Stimulated activated CD8-positive, alpha-beta memory T cell treated with anti-CD3 and anti-CD28 coated beads, Interleukin-4, amount 100 ng/mL, for 48 hours (primary cell): ENCODE measurements at regions not wholly inside any gene's neighbourhood (a gene's known extent, or its start where the extent isn't known, plus 50 kb on each side); places are given as distances from the start of the nearest gene placed in this dataset.

Source experiments
- DNase-seq: peaks from one replicate; pipeline ENCODE4 v3.0.0-alpha.2; 2020

DNA sequence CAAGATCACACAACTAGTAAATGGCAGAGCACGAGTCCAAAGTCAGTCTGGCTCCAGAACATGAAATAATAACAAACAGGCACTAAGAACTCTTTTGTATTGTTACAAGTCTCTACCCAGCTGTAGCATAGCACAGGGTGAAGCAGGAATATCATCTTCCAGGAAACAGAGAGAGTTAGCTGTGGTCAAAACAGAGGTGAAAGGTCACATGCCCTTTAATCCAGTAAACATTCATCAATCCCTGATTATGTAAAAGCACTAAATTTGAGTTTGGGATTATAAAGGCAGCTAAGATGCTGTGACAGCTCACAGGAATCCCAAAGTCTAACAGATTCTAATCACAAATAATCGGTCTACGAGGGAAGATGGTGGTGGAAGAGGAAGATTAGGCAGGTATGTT, 133.0 kb upstream of the ASTN2 start:
- no peak for DNase-seq

DNA sequence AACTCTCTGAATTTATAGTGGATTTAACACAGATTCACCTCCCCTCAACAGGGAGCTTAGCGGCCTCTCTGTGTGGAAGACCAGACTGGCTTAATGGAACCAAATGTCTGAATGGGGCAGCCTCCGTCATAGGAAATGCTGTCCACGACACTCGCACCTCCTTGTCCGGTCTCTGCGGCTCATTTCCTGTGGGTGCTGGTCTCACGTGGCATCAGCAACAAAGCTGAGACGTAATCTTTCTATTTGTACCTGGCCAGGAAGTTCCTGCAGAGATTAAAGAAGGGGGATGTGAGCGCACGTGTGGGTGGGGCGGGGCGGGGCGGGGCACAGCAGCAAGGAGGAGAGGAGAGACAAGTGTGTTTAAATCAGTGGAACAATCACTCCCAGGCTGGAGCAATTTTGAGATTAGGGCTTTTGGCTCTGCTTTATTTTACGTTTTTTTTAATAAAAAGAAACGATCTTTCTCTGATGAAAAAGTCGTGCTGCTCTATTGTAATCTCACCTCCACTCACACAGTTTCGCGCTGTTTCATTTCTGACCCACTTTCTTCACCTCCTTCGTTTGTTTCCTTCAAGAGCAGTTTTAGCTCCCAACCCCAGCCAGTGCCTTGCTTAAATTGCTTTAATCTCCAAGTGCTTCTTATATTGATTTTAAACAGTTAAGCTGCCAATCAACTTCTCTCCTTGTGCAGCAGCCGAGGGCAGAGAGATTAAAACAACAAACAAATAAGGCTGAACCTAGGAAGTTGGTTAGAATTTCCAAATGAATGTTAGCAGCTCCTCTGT, 132.2 kb upstream of the ASTN2 start:
- peak; percentile 23 for DNase-seq

DNA sequence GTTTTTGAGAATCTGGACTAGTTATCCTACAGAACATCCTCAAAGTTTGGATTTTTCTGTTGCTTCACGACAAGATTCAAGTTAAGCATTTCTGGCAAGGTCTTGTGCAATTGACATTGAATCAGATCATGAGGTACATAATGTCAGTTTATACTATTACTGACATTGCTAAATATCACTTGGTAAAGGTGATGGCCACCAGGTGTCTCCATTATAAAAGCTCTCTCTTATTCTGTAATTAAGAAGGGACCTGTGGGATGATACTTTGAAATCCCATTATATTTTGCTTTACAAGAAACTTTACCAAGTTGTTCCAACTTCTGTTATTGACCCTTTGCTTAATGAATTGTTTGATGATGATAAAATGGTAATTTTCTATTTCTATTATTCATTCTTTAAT, 131.0 kb upstream of the ASTN2 start:
- no peak for DNase-seq

DNA sequence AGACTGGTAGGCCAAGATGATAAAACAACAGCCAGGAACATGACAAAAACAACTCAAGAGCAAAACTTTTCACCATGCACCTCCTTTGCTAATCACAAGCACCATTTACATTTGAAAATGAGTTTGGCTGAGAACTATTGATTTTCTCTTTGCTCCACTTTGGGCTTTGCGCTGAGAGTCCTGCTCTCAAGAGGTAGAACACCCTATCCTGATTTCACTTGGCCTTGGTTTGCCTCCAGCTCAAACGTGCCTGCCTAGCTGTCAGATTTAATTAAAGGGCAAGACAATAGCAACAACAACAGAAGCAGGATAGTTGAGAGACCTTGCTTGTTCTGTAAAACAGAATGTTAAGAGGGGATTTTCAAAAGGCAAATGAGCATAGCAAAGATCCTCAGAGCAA, 128.2 kb upstream of the ASTN2 start:
- no peak for DNase-seq

DNA sequence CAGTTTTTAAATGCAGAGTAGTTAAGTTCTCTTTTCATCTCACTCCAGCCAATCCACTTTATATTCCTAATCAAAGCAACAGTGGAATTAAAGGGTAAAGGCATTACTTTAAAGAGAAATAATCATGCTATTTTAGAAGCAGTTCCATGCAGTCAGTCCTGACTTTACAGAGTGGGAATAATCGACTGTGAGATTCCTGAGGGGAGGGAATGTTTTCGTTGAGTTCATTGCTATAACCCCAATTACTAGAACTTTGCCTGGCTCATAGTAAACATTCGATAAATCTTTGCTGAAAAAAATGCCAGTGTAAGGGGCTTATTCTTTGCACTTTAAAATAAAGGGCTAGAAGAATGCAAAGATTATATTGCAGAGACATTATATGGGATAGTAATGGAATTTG, 127.2 kb upstream of the ASTN2 start:
- DNase-seq, result no peak

DNA sequence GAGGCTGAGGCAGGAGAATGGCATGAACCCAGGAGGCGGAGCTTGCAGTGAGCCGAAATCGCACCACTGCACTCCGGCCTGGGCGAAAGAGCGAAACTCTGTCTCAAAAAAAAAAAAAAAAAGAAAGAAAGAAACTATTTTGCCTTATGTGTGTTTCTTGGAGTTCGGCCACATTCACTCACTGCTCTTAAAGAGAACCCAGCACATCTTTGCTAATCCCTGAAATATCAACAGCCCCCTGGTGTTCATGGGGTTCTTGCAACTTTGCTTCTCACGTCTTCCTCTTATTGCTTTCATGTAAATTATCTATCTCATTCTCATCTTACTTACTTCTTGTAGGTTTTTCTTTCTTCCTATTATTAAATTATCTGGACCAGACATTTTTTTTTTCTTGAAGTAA, 126.3 kb upstream of the ASTN2 start:
- no peak for DNase-seq

DNA sequence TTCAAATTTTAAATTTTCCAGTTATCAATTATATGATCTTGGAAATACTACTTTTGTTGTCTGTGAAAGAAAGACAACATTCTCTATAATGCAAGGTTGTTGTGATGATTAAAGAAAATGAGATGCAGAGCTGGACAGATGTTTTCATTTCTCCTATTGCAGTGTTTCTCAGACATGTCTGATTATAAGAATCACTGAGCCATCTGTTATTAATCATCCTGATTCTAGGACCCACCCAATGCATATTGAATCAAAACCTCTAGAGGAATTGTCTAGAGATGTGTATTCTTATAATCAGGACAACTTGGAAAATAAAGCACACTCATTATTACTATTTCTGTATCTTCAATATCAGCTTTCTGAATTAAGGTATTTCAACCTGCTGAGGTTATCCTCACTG, 121.1 kb upstream of the ASTN2 start:
- no peak for DNase-seq

DNA sequence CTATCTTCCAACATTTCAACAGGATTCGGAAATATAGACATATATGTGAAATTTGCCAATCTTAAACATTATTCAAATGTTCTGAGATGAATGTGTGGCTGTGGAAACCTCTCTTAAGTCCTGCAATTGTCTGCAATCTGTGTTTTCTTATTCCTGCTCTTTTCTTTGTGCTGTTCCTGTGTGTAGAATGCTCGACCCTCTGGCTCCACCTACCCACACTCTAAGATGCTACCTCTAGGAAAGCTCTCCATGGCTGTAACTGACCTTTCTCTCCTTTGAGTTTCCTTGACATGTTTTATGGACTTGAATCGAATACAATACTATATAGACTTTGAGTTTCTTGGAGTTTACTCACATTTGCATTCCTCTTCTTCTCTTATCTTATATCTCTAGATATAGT, 120.6 kb upstream of the ASTN2 start:
- no peak for DNase-seq

DNA sequence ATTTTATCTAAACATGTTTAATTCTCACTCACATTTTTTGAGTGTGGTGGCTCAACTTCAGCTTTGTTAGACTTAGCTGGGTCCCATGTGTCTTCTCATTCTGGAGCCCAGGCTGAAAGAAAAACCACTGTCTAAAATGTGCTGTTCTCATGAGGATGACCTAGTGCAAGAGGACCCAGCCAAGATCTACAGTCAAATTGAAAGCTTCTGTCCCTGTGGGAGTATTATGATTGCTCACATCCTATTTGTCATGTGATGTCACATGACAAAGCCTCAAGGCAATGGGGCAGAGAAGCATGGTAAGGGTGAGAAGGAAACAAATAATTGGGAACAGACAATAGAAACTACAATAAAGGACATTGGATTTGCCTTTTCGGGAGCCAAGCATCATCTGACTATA, 113.4 kb upstream of the ASTN2 start:
- DNase-seq, result no peak

DNA sequence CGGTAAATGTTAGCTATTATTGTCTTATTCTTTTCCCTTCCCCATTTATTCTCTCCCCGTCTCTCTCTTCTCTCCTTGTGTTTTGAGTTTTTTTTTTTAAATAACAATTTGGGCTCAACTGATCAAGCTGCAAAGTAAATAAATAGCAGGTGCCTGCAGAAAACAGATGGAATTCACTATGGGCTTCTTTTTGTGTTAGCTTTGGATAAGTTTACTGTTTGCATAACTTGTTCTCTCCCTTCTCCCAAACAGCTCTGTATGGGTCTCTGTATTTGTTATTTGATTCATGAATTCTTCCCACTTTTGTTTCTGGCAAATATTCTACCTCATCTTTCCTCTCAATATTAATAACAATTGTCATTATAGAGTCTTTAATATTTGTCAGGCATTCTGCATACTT, 111.8 kb upstream of the ASTN2 start:
- no peak for DNase-seq

DNA sequence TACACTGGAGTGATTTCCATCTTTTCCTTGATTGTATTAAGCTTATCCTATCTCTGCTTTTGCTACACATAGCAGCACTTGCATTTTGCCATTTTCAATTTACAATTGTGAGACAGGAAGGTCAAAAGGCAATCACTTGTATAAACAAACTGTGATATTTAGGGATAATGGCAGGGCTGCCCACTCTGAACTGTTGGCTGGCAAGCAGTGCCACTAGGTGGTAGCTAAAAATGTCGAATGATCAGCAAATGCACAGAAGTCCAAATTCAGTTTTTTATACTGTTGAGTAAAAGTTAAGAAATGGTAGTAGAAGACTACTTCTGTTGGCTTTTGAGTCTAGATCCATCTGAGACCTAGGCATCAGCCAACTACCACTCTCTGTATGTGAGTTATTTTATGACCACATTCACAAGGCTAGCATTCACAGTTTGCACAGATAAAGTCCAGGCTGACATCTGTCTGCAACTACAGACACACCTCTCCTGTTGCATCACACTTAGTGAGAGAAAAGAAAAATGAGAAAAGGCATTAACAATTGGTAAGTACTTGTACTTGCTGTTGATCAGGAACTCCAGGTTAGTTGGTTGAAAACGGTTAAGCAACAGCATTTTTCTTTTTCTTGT, 108.8 kb upstream of the ASTN2 start:
- DNase-seq, result no peak

DNA sequence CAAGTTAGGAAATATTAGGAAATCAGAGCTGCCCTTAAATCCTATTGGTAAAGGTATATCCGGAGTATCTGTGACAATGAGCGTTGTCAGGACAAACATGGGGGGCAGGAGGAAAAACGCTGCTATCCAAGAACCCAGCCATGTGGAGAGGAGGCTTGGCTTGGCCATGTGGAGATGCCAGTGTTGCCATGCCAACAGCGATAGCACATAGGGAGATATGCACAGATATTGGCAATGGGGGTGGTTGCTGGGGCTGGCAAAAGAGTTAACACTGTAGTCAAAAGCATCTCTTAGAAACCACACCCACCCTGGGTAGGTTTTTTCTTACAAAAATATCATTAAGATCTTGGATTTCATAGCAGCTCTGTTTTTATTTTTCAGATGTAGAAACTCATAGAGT, 106.4 kb upstream of the ASTN2 start:
- no peak for DNase-seq

DNA sequence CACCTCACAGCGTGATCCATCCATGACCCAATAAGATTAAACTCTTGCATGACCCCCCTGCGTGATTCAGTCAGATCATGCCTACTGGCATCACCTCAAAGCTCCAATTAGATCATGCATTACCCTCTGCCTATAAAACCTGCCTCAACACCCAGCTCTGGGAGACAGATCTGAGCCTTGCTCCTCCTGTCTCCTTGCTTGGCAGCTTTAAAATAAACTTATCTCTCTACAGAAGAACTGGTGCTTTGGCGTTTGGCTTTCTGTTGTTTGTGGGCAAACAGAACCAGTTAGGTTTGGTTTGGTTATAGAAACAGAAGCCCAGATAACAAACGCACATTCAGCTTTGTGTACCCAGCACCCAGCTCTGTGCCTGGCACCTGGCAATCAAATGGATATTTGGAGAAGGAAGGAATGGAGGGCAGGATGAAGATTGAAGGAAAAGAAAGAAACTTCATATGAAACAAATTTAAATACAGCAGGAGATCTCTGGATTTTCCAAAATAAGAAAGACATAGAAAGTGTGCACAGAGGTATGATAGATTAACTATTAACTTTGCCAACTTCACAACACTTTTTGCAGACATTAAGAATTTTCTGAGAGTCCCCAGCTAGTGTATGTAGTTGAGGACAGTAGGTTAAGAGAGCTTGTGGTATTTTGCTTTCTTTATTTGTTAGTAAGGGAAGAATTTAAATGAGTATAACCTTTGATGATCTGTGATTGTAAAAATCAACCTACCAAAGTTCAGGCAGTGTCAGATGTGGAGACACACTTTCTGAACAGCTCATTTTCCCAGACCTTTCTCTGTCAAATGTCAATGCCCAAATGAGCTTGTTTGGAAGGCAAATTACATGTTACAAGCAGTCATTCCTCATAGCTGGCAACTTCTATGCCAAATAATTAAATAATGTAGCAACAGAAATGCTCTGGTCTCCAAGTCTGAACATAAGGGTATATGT, 102.1 kb upstream of the ASTN2 start:
- no peak for DNase-seq

DNA sequence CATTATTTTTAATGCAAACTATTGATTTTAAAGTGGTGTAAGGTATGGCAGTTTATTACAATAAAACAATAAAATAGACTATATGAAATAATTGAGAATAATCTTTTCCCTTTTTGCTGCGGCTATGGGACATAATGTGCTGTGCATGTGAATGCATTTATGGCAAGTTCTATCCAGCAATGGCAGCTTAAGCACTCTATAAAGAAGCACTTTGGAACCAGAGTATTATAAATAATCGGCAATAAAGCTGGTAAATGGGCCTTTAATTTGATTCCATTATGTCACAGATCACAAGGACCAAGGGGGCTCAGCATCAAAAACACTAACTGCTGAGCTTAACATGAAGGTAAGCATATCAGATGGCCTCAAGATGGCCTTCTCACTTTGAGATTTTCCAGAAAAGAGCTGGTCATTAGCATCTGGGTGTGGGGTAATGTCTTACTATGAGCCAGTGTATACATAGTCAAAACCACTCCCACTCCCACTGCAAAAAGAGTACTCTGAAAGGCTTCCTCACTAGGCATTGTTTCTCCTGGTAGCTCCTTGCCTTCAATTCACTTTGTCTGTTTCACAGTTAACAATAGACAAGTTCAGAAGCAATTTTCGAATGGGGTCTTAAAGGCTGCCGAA, 97.1 kb upstream of the ASTN2 start:
- no peak for DNase-seq

DNA sequence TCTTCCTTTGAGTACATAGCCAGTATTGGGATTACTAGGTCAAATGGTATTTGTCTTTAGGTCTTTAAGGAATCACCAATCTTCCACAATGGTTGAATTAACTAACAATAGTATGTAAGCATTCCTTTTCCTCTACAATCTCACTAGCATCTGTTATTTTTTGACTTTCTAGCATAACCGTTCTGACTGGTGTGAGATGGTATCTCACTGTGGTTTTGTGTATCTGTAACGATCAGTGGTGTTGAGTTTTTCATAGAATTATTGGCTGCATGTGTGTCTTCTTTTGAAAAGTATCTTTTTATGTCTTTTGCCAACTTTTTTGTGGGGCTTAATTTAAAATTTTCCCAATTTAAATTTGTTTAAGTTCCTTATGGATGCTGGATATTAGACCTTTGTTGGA, 81.5 kb upstream of the ASTN2 start:
- DNase-seq, result no peak

DNA sequence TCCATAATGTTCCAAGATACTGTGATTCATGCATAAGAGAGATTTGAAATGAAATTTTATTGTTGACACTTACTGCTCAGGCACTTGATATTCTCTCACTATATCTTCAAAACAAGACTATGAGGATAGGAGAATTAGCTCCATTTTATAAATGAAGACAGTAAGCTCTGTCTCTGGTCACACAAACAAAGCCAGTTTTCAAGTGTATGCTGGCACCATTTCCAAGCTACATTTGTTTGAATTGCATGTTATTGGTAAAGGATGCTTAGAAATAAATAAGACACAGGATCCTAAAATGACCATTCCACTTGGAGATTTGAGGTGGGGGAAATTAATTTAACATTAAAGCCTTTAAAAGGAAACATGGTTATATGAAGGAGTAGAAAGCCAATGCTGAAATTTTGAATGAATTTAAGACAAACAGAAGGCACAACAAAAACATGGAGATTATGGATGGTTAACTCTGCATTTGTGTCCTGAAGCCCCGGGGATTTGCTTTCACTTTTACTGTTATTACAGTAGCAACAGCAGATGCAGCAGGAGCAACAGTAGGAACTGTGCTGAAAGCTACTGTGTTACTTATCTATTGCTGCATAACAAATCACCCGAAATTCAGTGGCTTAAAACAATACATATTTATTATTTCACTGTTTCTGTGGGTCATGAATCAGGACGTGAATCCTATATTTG, 79.7 kb upstream of the ASTN2 start:
- DNase-seq, result no peak

DNA sequence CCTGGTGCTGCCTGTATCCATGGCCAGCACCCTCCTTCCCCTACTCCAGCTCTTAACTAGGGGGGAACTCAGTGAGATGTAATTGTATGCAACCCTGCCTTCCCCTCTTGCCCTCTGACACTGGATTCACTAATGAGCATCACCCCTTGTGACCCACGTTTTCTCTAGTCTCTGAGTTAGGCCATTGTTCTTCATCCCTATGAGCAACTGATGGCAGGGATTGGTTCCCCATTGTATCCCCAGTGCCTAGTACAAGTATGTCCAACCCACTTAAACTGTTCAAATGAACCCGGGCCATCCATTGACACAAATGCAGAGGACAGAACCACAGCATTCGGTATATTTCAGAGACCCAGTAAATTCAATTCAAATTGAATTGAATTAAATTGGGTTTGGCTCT, 77.6 kb upstream of the ASTN2 start:
- DNase-seq, result no peak

DNA sequence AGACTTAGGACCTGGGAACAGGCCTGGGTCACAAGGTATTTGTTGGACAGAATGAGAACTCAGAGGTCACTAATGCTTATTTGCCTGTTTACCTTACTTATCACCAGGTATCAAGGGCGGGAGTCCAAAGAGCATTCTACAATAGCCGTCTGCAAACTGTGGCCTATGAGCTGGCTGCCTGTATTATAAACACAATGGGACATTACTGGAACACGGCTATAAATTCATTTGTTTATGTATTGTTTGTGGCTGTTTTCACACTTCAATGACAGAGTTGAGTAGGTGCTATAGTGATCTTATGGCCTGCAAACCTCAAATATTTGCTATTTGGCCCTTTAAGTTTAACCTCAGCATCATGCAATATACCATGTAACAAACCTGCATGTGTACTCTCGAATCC, 76.6 kb upstream of the ASTN2 start:
- no peak for DNase-seq

DNA sequence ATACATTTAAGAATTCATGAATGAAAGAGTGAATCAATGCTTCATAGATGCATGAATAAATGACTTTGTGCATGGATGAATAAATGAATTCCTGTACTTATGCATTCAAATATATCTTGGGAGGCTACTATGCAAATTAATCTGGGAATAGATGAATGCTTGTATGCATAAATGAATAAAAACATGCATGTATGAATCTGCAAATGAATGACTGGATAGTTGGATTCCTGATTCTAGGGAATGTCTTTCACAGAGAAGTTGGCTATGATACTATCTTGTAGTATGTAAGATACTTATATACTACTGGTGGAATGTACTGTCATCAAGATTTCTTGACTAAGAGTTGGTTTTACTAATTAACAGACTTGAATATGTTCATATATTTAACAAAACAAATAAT, 75.3 kb upstream of the ASTN2 start:
- DNase-seq, result no peak

DNA sequence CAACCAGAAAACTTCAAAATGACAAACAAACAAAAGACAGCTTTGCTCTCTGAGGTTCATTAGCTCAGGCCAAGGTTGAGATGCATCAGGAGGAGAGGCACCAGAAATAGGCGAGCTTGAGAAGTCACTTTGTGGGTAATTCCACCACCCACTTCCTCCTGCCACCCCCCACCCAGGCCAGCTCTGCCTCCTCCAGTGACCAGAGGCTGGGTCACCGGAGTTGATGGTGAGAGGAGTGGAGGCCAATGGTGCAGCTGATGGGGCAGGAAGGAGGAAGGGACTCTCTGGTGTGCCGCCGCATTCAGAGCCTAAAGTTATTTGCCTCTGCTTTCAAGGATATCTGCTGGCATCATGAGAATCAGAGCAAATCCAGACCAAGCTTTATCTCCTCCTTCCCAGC, 73.8 kb upstream of the ASTN2 start:
- DNase-seq, result no peak

DNA sequence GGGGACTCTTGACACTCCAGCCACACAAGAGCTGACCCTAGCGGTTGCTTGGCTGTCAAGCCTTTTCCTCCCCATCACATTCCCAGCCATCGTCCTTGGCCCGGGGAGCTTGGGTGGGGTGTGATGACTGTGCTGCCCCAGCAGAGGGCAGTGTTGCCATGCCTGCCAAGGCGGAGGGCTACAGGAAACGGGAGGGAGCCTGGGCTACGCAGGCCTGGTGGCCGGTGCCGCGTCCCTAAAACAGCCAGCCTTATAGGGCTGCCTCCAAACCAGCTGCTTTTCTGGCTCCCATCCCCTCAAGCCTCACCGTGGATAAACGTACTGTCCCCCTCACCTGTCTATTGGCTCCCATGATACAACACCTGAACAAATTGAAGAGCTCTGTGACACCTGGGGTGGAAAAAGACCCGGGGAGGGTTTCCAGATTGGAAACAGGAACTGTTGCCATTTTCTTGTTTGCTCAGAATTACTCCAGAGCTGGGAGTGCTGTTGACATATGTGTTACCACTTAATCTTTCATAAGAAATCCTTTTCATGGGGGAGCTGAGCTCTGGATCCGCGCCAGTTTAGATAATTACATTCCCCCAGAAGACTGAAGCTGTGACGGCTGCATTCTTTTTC, 72.8 kb upstream of the ASTN2 start:
- DNase-seq, result peak; percentile 65

DNA sequence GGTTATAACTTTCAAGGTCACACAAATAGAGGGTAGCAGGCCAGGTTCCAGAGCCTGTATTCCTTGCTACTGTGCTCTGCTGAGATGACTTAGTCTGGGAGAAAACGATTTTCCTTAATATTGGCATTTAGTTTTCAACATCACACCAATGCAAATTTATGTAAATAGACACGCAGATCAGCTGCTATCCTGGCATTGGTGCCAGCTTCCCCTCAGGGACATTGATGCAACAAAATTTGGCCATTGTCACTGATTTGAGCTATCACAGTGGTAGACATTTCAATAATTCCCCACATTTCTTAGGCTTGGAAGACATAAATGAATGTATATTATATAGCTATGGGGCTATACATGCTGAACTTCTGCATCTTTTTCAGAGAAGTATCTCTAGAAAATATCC, 71.6 kb upstream of the ASTN2 start:
- DNase-seq, result no peak
